Right lobe of liver (tissue), 4 donors: ENCODE measurements at regions not wholly inside any gene's neighbourhood (a gene's known extent, or its start where the extent isn't known, plus 50 kb on each side); places are given as distances from the start of the nearest gene placed in this dataset.

Experiments
- CTCF ChIP-seq, 4 donors: fragments of 200-600 bp in 3 of 4; fragments of 450-650 bp in 1 of 4; IDR thresholded peaks; one replicate each; pipeline versions ENCODE4 v1.5.1 to v1.8.0; 2016 to 2022; ENCODE audit warnings: antibody characterized with exemption in 4 of 4, mild to moderate bottlenecking in 2 of 4
- POLR2A ChIP-seq: fragments of 450-650 bp; IDR thresholded peaks from one replicate; pipeline ENCODE4 v1.6.1; 2017; ENCODE audit warnings: antibody characterized with exemption, mild to moderate bottlenecking
- donor health status: DM: no; HTN: no; CAD: no.
- donor health status: DM: no; HTN: no; CAD: no.
- donor health status: DM: no; HTN: yes; CAD: no.

- TF ChIP-seq CTCF (IDR thresholded peaks at IDR 0.05) (no peak), POLR2A (no peak)
Observed at GRCh38 chr5:28549588-28549987, 1511.2 kb upstream of the CDH9 start.
